GM18505 (cell line): ENCODE measurements at regions not wholly inside any gene's neighbourhood (a gene's known extent, or its start where the extent isn't known, plus 50 kb on each side); places are given as distances from the start of the nearest gene placed in this dataset.

Experiments used
- ATAC-seq: cut with Tn5 transposase; IDR thresholded peaks from one replicate; pipeline ENCODE4 v1.9.1; 2021; ENCODE audit not compliant: unreplicated experiment
- POLR2A ChIP-seq: IDR thresholded peaks from 4 replicates; pipeline ENCODE4 v1.6.1; 2011; ENCODE audit warnings: borderline replicate concordance; ENCODE audit not compliant: insufficient read depth, insufficient read length; ENCODE audit errors: extremely low read depth

GRCh38 chr10:21171936-21172541, 274.9 kb upstream of the NEBL start:
- no peak for ATAC-seq
- TF ChIP-seq POLR2A, result no peak

GRCh38 chr10:21171197-21171935, 274.3 kb upstream of the NEBL start:
- no peak for ATAC-seq
- no peak for TF ChIP-seq POLR2A

- TF ChIP-seq POLR2A, result no peak
- ATAC-seq, result no peak
These were observed 273.1 kb upstream of the NEBL start for GRCh38 chr10:21170216-21170615.

- TF ChIP-seq POLR2A, result no peak
- ATAC-seq, result no peak
These were observed 272.2 kb upstream of the NEBL start for GRCh38 chr10:21169271-21169670.

GRCh38 chr10:21167288-21168010, 270.3 kb upstream of the NEBL start:
- ATAC-seq, result no peak
- TF ChIP-seq POLR2A, result no peak

GRCh38 chr10:21166557-21167287, 269.6 kb upstream of the NEBL start:
- no peak for TF ChIP-seq POLR2A
- ATAC-seq, result no peak

- no peak for TF ChIP-seq POLR2A
- no peak for ATAC-seq
These were observed 268.4 kb upstream of the NEBL start for GRCh38 chr10:21165489-21165888.

GRCh38 chr10:21164687-21165086, 267.6 kb upstream of the NEBL start:
- ATAC-seq, result no peak
- TF ChIP-seq POLR2A, result no peak

GRCh38 chr10:21162948-21163347, 265.8 kb upstream of the NEBL start:
- no peak for TF ChIP-seq POLR2A
- no peak for ATAC-seq

- no peak for ATAC-seq
- TF ChIP-seq POLR2A, result no peak
These were observed 264.5 kb upstream of the NEBL start for GRCh38 chr10:21161647-21162046.

GRCh38 chr10:21161090-21161625, 264.0 kb upstream of the NEBL start:
- TF ChIP-seq POLR2A, result no peak
- no peak for ATAC-seq

- no peak for TF ChIP-seq POLR2A
- ATAC-seq, result no peak
These were observed 263.0 kb upstream of the NEBL start for GRCh38 chr10:21160116-21160515.

- ATAC-seq, result no peak
- no peak for TF ChIP-seq POLR2A
These were observed 262.6 kb upstream of the NEBL start for GRCh38 chr10:21159669-21160068.
